GM12878 (cell line): ENCODE measurements at regions not wholly inside any gene's neighbourhood (a gene's known extent, or its start where the extent isn't known, plus 50 kb on each side); places are given as distances from the start of the nearest gene placed in this dataset.

Experiments used
- ATAC-seq: fragments of 200-7000 bp; cut with Tn5 transposase; 3 replicates; pipeline ENCODE4 v1.9.1; 2020; ENCODE audit warnings: mild to moderate bottlenecking, moderate library complexity
- BruUV-seq: library from RNA; stranded (reverse); fragments of 400-500 nt; replicated peaks from 2 replicates; lab custom pipeline; 2021; lab: Mats Ljungman, UMichigan
- CTCF ChIA-PET: fragments of 300-600 bp; sonication (Branson Sonifier 250); formaldehyde crosslinking; extraction: SDS; loops from one replicate; lab custom pipeline; 2021; ENCODE audit warnings: inconsistent platforms; lab: Yijun Ruan, JAX
- POLR2A ChIA-PET: fragments of 350-600 bp; formaldehyde crosslinking; extraction: SDS; loops from one replicate; lab custom pipeline; 2021; ENCODE audit warnings: inconsistent platforms; lab: Charles Lee
- RAD21 ChIA-PET: fragments of 300-600 bp; sonication (Branson Sonifier 250); formaldehyde crosslinking; loops from one replicate; lab custom pipeline; 2023; ENCODE audit warnings: antibody characterized with exemption; ENCODE audit not compliant: unreplicated experiment; lab: Charles Lee
- SMC1A ChIA-PET: fragments of 300-600 bp; sonication (Branson Sonifier 250); formaldehyde crosslinking; loops from one replicate; lab custom pipeline; 2023; ENCODE audit not compliant: unreplicated experiment, uncharacterized antibody; lab: Charles Lee
- DNase-seq: peaks from one replicate; pipeline ENCODE4 v3.0.0-alpha.2; 2011; ENCODE audit warnings: low read depth, low spot score
- FAIRE-seq: peaks from 3 replicates; lab custom pipeline; 2011; peaks lifted over from hg19 to GRCh38; lab: Jason Lieb, UNC
- H2AFZ ChIP-seq: 2 replicates; pipeline ENCODE4 v1.6.0; 2011; ENCODE audit warnings: low read depth, low read length, control low read depth; ENCODE audit not compliant: control insufficient read depth
- H3K27ac ChIP-seq: 2 replicates; pipeline ENCODE4 v1.5.1; 2011; ENCODE audit warnings: control low read depth; ENCODE audit not compliant: control insufficient read depth, insufficient read depth
- H3K27me3 ChIP-seq, 2 experiments: replicated peaks in 1 of 2; 2 replicates each; pipeline versions ENCODE4 v1.6.0 to v1.6.1; 2011; ENCODE audit warnings: low read length in 1 of 2; ENCODE audit not compliant: control insufficient read depth in 2 of 2, insufficient read depth in 2 of 2
- H3K36me3 ChIP-seq, 2 experiments: 2 replicates each; pipeline ENCODE4 v1.5.1; 2011; ENCODE audit warnings: low read length in 1 of 2; ENCODE audit not compliant: control insufficient read depth in 2 of 2, insufficient read depth in 2 of 2
- H3K4me1 ChIP-seq: 2 replicates; pipeline ENCODE4 v1.6.1; 2011; ENCODE audit warnings: mild to moderate bottlenecking, low read length, moderate library complexity, mixed read lengths; ENCODE audit not compliant: control insufficient read depth, insufficient read depth
- H3K4me2 ChIP-seq: 2 replicates; pipeline ENCODE4 v1.6.0; 2011; ENCODE audit warnings: control low read depth; ENCODE audit not compliant: control insufficient read depth, insufficient read depth
- H3K4me3 ChIP-seq: fragments of 200-600 bp; sonication (generic); 2 replicates; pipeline ENCODE4 v1.5.1; 2016
- H3K79me2 ChIP-seq: 2 replicates; pipeline ENCODE4 v1.6.0; 2011; ENCODE audit warnings: low read length; ENCODE audit not compliant: control insufficient read depth, insufficient read depth
- H3K9ac ChIP-seq: 2 replicates; pipeline ENCODE4 v1.8.0; 2011; ENCODE audit warnings: low read length, control low read depth, mixed read lengths; ENCODE audit not compliant: control insufficient read depth, insufficient read depth
- H3K9me3 ChIP-seq: replicated peaks from 3 replicates; pipeline ENCODE4 v1.5.1; 2011; ENCODE audit warnings: mild to moderate bottlenecking, low read length; ENCODE audit not compliant: control insufficient read depth, insufficient read depth
- H4K20me1 ChIP-seq: 2 replicates; pipeline ENCODE4 v1.6.0; 2011; ENCODE audit not compliant: control insufficient read depth, insufficient read depth
- FOXK2 ChIP-seq: fragments of 450-650 bp; IDR thresholded peaks from 2 replicates; pipeline ENCODE4 v1.6.1; 2017; ENCODE audit warnings: mild to moderate bottlenecking, moderate library complexity
- GATAD2B ChIP-seq: fragments of 450-650 bp; conservative IDR thresholded peaks from 2 replicates; pipeline ENCODE4 v1.6.1; 2017; ENCODE audit warnings: low read depth, mild to moderate bottlenecking, moderate library complexity
- IKZF2 ChIP-seq, 2 experiments: fragments of 450-650 bp; IDR thresholded peaks; 2 replicates each; pipeline ENCODE4 v1.6.1; 2017; ENCODE audit warnings: mild to moderate bottlenecking in 2 of 2, moderate library complexity in 2 of 2
- SIN3A ChIP-seq: IDR thresholded peaks from 2 replicates; pipeline ENCODE4 v1.6.1; 2012; ENCODE audit warnings: low read depth, low read length, improper control_type of control experiment
- WGBS: methylation state at CpG from one replicate; pipeline ENCODE4 v1.1.6; 2016; ENCODE audit warnings: low lambda C conversion rate; ENCODE audit not compliant: insufficient replicate concordance, insufficient coverage; ENCODE audit errors: missing lambda C conversion rate; 5-methylcytosine and 5-hydroxymethylcytosine counted together
- in situ Hi-C: fragments of 300-500 bp; cut with MboI; formaldehyde crosslinking; loops from 9 replicates; pipeline ENCODE4 v1.14.3; 2018; ENCODE audit warnings: mixed read lengths
- intact Hi-C: fragments of 100-400 bp; cut with micrococcal nuclease; formaldehyde crosslinking; loops from one replicate; pipeline ENCODE4 v1.14.2; 2022; ENCODE audit not compliant: unreplicated experiment
- TF ChIP-seq, protein P1 (sequence below): fragments of 450-650 bp; IDR thresholded peaks from 2 replicates; pipeline ENCODE4 v1.6.1; 2018; ENCODE audit warnings: borderline replicate concordance, mild to moderate bottlenecking; ENCODE audit not compliant: partially characterized antibody

DNA sequence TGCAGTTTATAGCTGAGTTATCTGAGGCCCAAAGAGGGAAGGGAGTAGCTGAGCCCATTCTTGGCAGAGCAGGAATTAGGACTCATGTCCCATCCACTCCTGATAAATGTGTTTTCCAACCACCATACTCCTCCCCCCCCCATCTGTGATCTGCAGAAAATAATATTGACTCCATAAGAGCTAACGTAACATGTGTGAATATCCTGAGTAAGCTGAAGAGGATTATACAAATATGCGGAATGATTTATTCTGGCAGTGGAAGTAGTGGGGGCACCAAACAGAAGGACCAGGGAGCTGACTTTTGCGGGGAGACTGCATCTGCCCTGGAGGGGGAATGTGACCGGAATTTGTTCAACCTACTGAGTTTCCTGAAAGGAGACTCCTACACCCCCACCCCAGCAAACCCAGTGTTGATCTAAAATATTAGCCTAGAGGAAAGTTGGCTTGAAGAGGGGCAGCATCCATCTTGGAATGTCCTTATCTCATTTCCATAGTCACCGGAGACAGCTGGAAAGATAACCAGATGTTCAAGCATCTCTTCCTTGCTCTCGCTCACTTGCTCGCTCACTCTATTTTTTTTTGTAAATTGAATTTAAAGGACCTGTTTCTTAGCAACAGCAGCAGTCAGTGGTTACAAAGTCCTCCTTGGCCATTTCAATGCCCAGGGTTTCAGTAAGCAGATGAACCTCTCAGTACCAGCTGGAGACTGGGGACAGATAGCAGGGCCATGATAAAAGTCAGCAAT lies 114.7 kb downstream of the RPS24 start:
- RAD21 ChIA-PET: interaction anchor here (0.5 kb wide), 1 partner anchor 102 kb away, joined by 3 read pairs; no protein-coding TSS in a partner anchor
- CTCF ChIA-PET: no interaction called here
- DNase-seq: no peak
- H3K4me1 ChIP-seq: no peaks in the 10 kb centered on the region
- no peak overlapping the region for H3K27ac ChIP-seq
- H3K36me3 ChIP-seq: no peaks in the 10 kb centered on the region
- H3K27me3 ChIP-seq: no peaks in the 10 kb centered on the region; a peak in 1 of 4 replicates
- H3K4me2 ChIP-seq: no peak overlapping the region
- BruUV-seq: no TSS peak
- SMC1A ChIA-PET: no interaction called here
- H4K20me1 ChIP-seq: no peaks in the 10 kb centered on the region
- 74% methylated on average over 7 of the region's 7 CpGs for WGBS
- H3K9ac ChIP-seq: no peak overlapping the region
- no peak for FAIRE-seq
- no peak for TF ChIP-seq IKZF2 (IDR thresholded peaks at IDR 0.05)
- TF ChIP-seq SIN3A: no peak
- TF ChIP-seq GATAD2B: no peak
- TF ChIP-seq, protein P1, sequence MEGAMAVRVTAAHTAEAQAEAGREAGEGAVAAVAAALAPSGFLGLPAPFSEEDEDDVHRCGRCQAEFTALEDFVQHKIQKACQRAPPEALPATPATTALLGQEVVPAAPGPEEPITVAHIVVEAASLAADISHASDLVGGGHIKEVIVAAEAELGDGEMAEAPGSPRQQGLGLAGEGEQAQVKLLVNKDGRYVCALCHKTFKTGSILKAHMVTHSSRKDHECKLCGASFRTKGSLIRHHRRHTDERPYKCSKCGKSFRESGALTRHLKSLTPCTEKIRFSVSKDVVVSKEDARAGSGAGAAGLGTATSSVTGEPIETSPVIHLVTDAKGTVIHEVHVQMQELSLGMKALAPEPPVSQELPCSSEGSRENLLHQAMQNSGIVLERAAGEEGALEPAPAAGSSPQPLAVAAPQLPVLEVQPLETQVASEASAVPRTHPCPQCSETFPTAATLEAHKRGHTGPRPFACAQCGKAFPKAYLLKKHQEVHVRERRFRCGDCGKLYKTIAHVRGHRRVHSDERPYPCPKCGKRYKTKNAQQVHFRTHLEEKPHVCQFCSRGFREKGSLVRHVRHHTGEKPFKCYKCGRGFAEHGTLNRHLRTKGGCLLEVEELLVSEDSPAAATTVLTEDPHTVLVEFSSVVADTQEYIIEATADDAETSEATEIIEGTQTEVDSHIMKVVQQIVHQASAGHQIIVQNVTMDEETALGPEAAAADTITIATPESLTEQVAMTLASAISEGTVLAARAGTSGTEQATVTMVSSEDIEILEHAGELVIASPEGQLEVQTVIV: no peak
- TF ChIP-seq FOXK2: no peak
- in situ Hi-C loops: no loop called here
- H2AFZ ChIP-seq: no peak overlapping the region
- no peaks in the 10 kb centered on the region for H3K9me3 ChIP-seq
- POLR2A ChIA-PET: no interaction called here
- no peak overlapping the region for H3K4me3 ChIP-seq
- H3K79me2 ChIP-seq: no peaks in the 10 kb centered on the region
- ATAC-seq: no peak
- intact Hi-C loops: no loop called here
